GM10266 (cell line): ENCODE measurements at regions not wholly inside any gene's neighbourhood (a gene's known extent, or its start where the extent isn't known, plus 50 kb on each side); places are given as distances from the start of the nearest gene placed in this dataset.

ENCODE experiments used
- DNase-seq: peaks from one replicate; pipeline ENCODE4 v3.0.0; 2012; ENCODE audit errors: extremely low spot score
- CTCF ChIP-seq: IDR thresholded peaks from 2 replicates; pipeline ENCODE4 v1.5.1; 2012; ENCODE audit warnings: mild to moderate bottlenecking, low read depth; ENCODE audit not compliant: control insufficient read depth, insufficient read depth; ENCODE audit errors: missing control alignments

GRCh38 chr5:29992248-29992647, 1201.2 kb upstream of the CDH6 start:
- no peak for DNase-seq
- no peak for TF ChIP-seq CTCF

- no peak for DNase-seq
- no peak for TF ChIP-seq CTCF
Observed at GRCh38 chr5:29990681-29991080, 1202.8 kb upstream of the CDH6 start.

- TF ChIP-seq CTCF: no peak
Observed at GRCh38 chr5:29984156-29984540, 1209.3 kb upstream of the CDH6 start.

GRCh38 chr5:29983528-29984155, 1209.8 kb upstream of the CDH6 start:
- no peak for TF ChIP-seq CTCF
- no peak for DNase-seq

More at GRCh38 chr5:29984156-29984540, 1209.3 kb upstream of the CDH6 start:
- no peak for DNase-seq

- no peak for DNase-seq
- no peak for TF ChIP-seq CTCF
Observed at GRCh38 chr5:29982457-29982856, 1211.0 kb upstream of the CDH6 start.

- no peak for TF ChIP-seq CTCF
Observed at GRCh38 chr5:29972597-29972996, 1220.9 kb upstream of the CDH6 start.

GRCh38 chr5:29963956-29964355, 1229.5 kb upstream of the CDH6 start:
- TF ChIP-seq CTCF: no peak
- no peak for DNase-seq

More at GRCh38 chr5:29972597-29972996, 1220.9 kb upstream of the CDH6 start:
- no peak for DNase-seq
